ENCODE measurements at regions not wholly inside any gene's neighbourhood (a gene's known extent, or its start where the extent isn't known, plus 50 kb on each side); places are given as distances from the start of the nearest gene placed in this dataset.

GRCh38 chr5:68071736-68072135 lies 143.8 kb upstream of the PIK3R1 start:
- no peak for TF ChIP-seq CEBPB (IDR thresholded peaks at IDR 0.05; ENCODE audit: low read depth)
- no peak for TF ChIP-seq ZNF274 (IDR thresholded peaks at IDR 0.05; ENCODE audit: low read depth, low read length)
- no peak for TF ChIP-seq CTCF (IDR thresholded peaks at IDR 0.05 in 2 of 3, conservative IDR thresholded peaks at IDR 0.05 in 1 of 3; ENCODE audit: borderline replicate concordance in 1 of 3, insufficient read depth in 1 of 3, low read depth in 2 of 3, low read length in 2 of 3)
- no peak for TF ChIP-seq POLR2A (IDR thresholded peaks at IDR 0.05; ENCODE audit: borderline replicate concordance, extremely low read depth, insufficient read depth, insufficient read length)
- TF ChIP-seq EZH2 (IDR thresholded peaks at IDR 0.05), result no peak
- no peak for TF ChIP-seq ATF3 (IDR thresholded peaks at IDR 0.05)
- TF ChIP-seq SRF (IDR thresholded peaks at IDR 0.05; ENCODE audit: low read depth), result no peak
- no peak for TF ChIP-seq FOSL1 (IDR thresholded peaks at IDR 0.05; ENCODE audit: low read depth)
- no peak for TF ChIP-seq JUND (IDR thresholded peaks at IDR 0.05)
